ENCODE measurements at regions not wholly inside any gene's neighbourhood (a gene's known extent, or its start where the extent isn't known, plus 50 kb on each side); places are given as distances from the start of the nearest gene placed in this dataset.
"Not testable (repeated sequence)": the region's sequence is repeated elsewhere in the genome, so short reads cannot be mapped to it uniquely, and the experiment has no call there.

GRCh38 chr22:25492841-25493734, 71.4 kb upstream of the GRK3 start:
- no peak for DNase-seq

GRCh38 chr22:25493794-25494193, 70.7 kb upstream of the GRK3 start:
- no peak for DNase-seq

GRCh38 chr22:25494774-25495173, 69.7 kb upstream of the GRK3 start:
- DNase-seq = no peak

- no peak for DNase-seq
Observed at GRCh38 chr22:25495285-25495684, 69.2 kb upstream of the GRK3 start.

- DNase-seq = no peak
Observed at GRCh38 chr22:25496396-25497064, 67.9 kb upstream of the GRK3 start.

- DNase-seq = peak; percentile 8
Observed at GRCh38 chr22:25497181-25497641, 67.3 kb upstream of the GRK3 start.

GRCh38 chr22:25497716-25498115, 66.8 kb upstream of the GRK3 start:
- DNase-seq = no peak

GRCh38 chr22:25500671-25501070, 63.8 kb upstream of the GRK3 start:
- DNase-seq = not testable (repeated sequence)

GRCh38 chr22:25504017-25504416, 60.5 kb upstream of the GRK3 start:
- DNase-seq = not testable (repeated sequence)

GRCh38 chr22:25508161-25508560, 56.3 kb upstream of the GRK3 start:
- no peak for DNase-seq

GRCh38 chr22:25508761-25509321, 55.6 kb upstream of the GRK3 start:
- DNase-seq = no peak

GRCh38 chr22:25509374-25509791, 55.1 kb upstream of the GRK3 start:
- no peak for DNase-seq

- no peak for DNase-seq
Observed at GRCh38 chr22:25510876-25511275, 53.6 kb upstream of the GRK3 start.

- DNase-seq = no peak
Observed at GRCh38 chr22:25511725-25512124, 52.8 kb upstream of the GRK3 start.

GRCh38 chr22:25514436-25515180, 49.9 kb upstream of the GRK3 start:
- no peak for DNase-seq

Data from dermis blood vessel endothelial cell (primary cell).